22Rv1 (cell line): ENCODE measurements at regions not wholly inside any gene's neighbourhood (a gene's known extent, or its start where the extent isn't known, plus 50 kb on each side); places are given as distances from the start of the nearest gene placed in this dataset.

ENCODE experiments used
- ZFX ChIP-seq: fragments of 450-650 bp; IDR thresholded peaks from 2 replicates; pipeline ENCODE4 v1.6.1; 2017; ENCODE audit warnings: antibody characterized with exemption, borderline replicate concordance
- TF ChIP-seq, protein P1 (sequence below): fragments of 450-650 bp; IDR thresholded peaks from 2 replicates; pipeline ENCODE4 v1.5.1; 2017; ENCODE audit warnings: mild to moderate bottlenecking

DNA sequence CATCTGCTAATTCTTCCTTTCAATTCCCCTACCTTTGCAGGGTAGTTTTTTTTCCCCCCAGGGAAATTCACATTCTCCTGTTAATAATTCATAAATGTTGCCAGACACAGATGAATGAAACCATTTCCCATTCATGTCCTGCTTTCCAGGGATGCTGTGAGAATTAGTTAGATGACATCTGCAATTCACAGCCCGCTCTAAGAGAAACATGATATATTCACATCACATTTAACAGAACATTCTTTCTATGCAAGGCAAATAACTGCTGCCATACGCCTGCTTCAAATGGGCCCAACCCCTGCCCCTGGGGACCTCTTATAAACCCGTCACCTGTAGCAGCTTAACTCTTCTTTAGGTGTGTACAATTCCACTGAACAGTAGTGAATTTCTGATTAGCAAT, 110.6 kb upstream of the CTAGE1 start:
- TF ChIP-seq, protein P1, sequence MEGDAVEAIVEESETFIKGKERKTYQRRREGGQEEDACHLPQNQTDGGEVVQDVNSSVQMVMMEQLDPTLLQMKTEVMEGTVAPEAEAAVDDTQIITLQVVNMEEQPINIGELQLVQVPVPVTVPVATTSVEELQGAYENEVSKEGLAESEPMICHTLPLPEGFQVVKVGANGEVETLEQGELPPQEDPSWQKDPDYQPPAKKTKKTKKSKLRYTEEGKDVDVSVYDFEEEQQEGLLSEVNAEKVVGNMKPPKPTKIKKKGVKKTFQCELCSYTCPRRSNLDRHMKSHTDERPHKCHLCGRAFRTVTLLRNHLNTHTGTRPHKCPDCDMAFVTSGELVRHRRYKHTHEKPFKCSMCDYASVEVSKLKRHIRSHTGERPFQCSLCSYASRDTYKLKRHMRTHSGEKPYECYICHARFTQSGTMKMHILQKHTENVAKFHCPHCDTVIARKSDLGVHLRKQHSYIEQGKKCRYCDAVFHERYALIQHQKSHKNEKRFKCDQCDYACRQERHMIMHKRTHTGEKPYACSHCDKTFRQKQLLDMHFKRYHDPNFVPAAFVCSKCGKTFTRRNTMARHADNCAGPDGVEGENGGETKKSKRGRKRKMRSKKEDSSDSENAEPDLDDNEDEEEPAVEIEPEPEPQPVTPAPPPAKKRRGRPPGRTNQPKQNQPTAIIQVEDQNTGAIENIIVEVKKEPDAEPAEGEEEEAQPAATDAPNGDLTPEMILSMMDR: no peak
- TF ChIP-seq ZFX: no peak
